Stomach (tissue), 4 donors: ENCODE measurements at regions not wholly inside any gene's neighbourhood (a gene's known extent, or its start where the extent isn't known, plus 50 kb on each side); places are given as distances from the start of the nearest gene placed in this dataset.

Source experiments
- CTCF ChIP-seq, 7 experiments: fragments of 450-650 bp in 4 of 7; fragments of 200-600 bp in 3 of 7; sonication (generic) in 3 of 7; IDR thresholded peaks; one replicate each; pipeline ENCODE4 v1.5.1; 2016 to 2019; ENCODE audit warnings: antibody characterized with exemption in 7 of 7, control low read depth in 2 of 7, mild to moderate bottlenecking in 1 of 7
- POLR2AphosphoS5 ChIP-seq, 3 donors: sonication (generic); formaldehyde crosslinking; IDR thresholded peaks; one replicate each; pipeline ENCODE4 v1.6.1; 2016; ENCODE audit warnings: antibody characterized with exemption in 3 of 3

GRCh38 chr18:40652321-40652720, 1302.7 kb upstream of the PIK3C3 start:
- no peak for TF ChIP-seq POLR2AphosphoS5 (IDR thresholded peaks at IDR 0.05)
- no peak for TF ChIP-seq CTCF (IDR thresholded peaks at IDR 0.05)
